Gastroesophageal sphincter (tissue), 4 donors: ENCODE measurements at regions not wholly inside any gene's neighbourhood (a gene's known extent, or its start where the extent isn't known, plus 50 kb on each side); places are given as distances from the start of the nearest gene placed in this dataset.

Source experiments
- ATAC-seq: fragments of 150-250 bp; one replicate; pipeline ENCODE4 v1.9.1; 2016; ENCODE audit warnings: mild to moderate bottlenecking, moderate library complexity
- H3K27ac ChIP-seq, 4 donors: fragments of 200-600 bp; sonication (generic) in 3 of 4; 1 replicate in 3 of 4; 2 replicates in 1 of 4; pipeline ENCODE4 v1.5.1; 2016 to 2019
- H3K27me3 ChIP-seq: fragments of 200-600 bp; sonication (generic); one replicate; pipeline ENCODE4 v1.5.1; 2019
- H3K36me3 ChIP-seq, 2 donors: fragments of 200-600 bp; sonication (generic); one replicate each; pipeline ENCODE4 v1.5.1; 2019; ENCODE audit warnings: control low read depth in 1 of 2
- H3K4me1 ChIP-seq, 3 donors: fragments of 200-600 bp; sonication (generic); 1 replicate in 2 of 3; 2 replicates in 1 of 3; pipeline ENCODE4 v1.5.1; 2016 to 2019; ENCODE audit warnings: control low read depth in 2 of 3
- H3K4me3 ChIP-seq, 2 donors: fragments of 200-600 bp; sonication (generic); one replicate each; pipeline ENCODE4 v1.5.1; 2019; ENCODE audit warnings: mild to moderate bottlenecking in 1 of 2, moderate library complexity in 1 of 2
- H3K9me3 ChIP-seq, 3 donors: fragments of 200-600 bp; sonication (generic); one replicate each; pipeline ENCODE4 v1.5.1; 2017 to 2019; ENCODE audit warnings: control low read depth in 2 of 3
- CTCF ChIP-seq, 4 experiments: fragments of 200-600 bp in 2 of 4; fragments of 450-650 bp in 2 of 4; sonication (generic) in 1 of 4; IDR thresholded peaks; one replicate each; pipeline ENCODE4 v1.5.1; 2017 to 2019; ENCODE audit warnings: antibody characterized with exemption in 4 of 4, mild to moderate bottlenecking in 2 of 4, moderate library complexity in 2 of 4
- EP300 ChIP-seq: sonication (generic); formaldehyde crosslinking; IDR thresholded peaks from one replicate; pipeline ENCODE4 v1.6.1; 2017; ENCODE audit warnings: antibody characterized with exemption, mild to moderate bottlenecking
- POLR2A ChIP-seq, 2 donors: fragments of 450-650 bp; IDR thresholded peaks; one replicate each; pipeline ENCODE4 v1.6.1; 2017; ENCODE audit warnings: antibody characterized with exemption in 2 of 2, mild to moderate bottlenecking in 2 of 2, moderate library complexity in 1 of 2
- POLR2AphosphoS5 ChIP-seq: sonication (generic); formaldehyde crosslinking; IDR thresholded peaks from one replicate; pipeline ENCODE4 v1.6.1; 2017; ENCODE audit warnings: antibody characterized with exemption
- WGBS, 2 donors: methylation state at CpG; one replicate each; pipeline ENCODE4 v1.1.5; 2018; ENCODE audit warnings: low coverage in 1 of 2; 5-methylcytosine and 5-hydroxymethylcytosine counted together

GRCh38 chr14:106802413-106803364, 1276.3 kb downstream of the TMEM121 start:
- no peaks in the 10 kb centered on the region for H3K4me1 ChIP-seq
- H3K27me3 ChIP-seq: peaks cover 56% of the 10 kb centered on the region
- H3K4me3 ChIP-seq: no peak overlapping the region
- 35 to 51% methylated on average over 8 to 12 of the region's 26 CpGs for WGBS, 2 donors
- no peak overlapping the region for H3K27ac ChIP-seq
- H3K36me3 ChIP-seq: no peaks in the 10 kb centered on the region
- TF ChIP-seq POLR2AphosphoS5 (no peak), EP300 (no peak), CTCF (IDR thresholded peaks at IDR 0.05) (no peak), POLR2A (IDR thresholded peaks at IDR 0.05) (no peak)
- ATAC-seq: no peak
- no peaks in the 10 kb centered on the region for H3K9me3 ChIP-seq

GRCh38 chr14:106803379-106803778, 1277.0 kb downstream of the TMEM121 start:
- no peaks in the 10 kb centered on the region for H3K9me3 ChIP-seq
- no peak for TF ChIP-seq POLR2A (IDR thresholded peaks at IDR 0.05)
- no peak for TF ChIP-seq POLR2AphosphoS5
- TF ChIP-seq EP300: no peak
- TF ChIP-seq CTCF (IDR thresholded peaks at IDR 0.05): no peak
- H3K27me3 ChIP-seq: peaks cover 63% of the 10 kb centered on the region
- H3K4me3 ChIP-seq: no peak overlapping the region
- ATAC-seq: no peak
- 48 to 59% methylated on average over 5 to 6 of the region's 6 CpGs for WGBS, 2 donors
- H3K27ac ChIP-seq: no peak overlapping the region
- H3K4me1 ChIP-seq: no peaks in the 10 kb centered on the region
- H3K36me3 ChIP-seq: no peaks in the 10 kb centered on the region

- ATAC-seq: no peak
- no peaks in the 10 kb centered on the region for H3K36me3 ChIP-seq
- H3K4me3 ChIP-seq: no peak overlapping the region
- no peaks in the 10 kb centered on the region for H3K9me3 ChIP-seq
- no peak overlapping the region for H3K27ac ChIP-seq
- H3K4me1 ChIP-seq: no peaks in the 10 kb centered on the region
- WGBS, 2 donors: 38% methylated on average over 1 of the region's 3 CpGs; no CpG with 5 or more reads in 1 of the 2 donors
- peaks cover 58% of the 10 kb centered on the region for H3K27me3 ChIP-seq
- no peak for TF ChIP-seq POLR2AphosphoS5
- TF ChIP-seq POLR2A (IDR thresholded peaks at IDR 0.05): no peak
- no peak for TF ChIP-seq CTCF (IDR thresholded peaks at IDR 0.05)
- TF ChIP-seq EP300: no peak
These were observed 1281.1 kb downstream of the TMEM121 start for GRCh38 chr14:106807493-106807892.

GRCh38 chr14:106808458-106808857, 1282.1 kb downstream of the TMEM121 start:
- peaks cover 58% of the 10 kb centered on the region for H3K27me3 ChIP-seq
- no peaks in the 10 kb centered on the region for H3K36me3 ChIP-seq
- no peak overlapping the region for H3K4me3 ChIP-seq
- TF ChIP-seq EP300: no peak
- TF ChIP-seq CTCF (IDR thresholded peaks at IDR 0.05): no peak
- no peak for TF ChIP-seq POLR2AphosphoS5
- TF ChIP-seq POLR2A (IDR thresholded peaks at IDR 0.05): no peak
- H3K27ac ChIP-seq: no peak overlapping the region
- WGBS, 2 donors: 0% methylated on average over 1 of the region's 3 CpGs
- no peaks in the 10 kb centered on the region for H3K9me3 ChIP-seq
- no peak for ATAC-seq
- H3K4me1 ChIP-seq: no peaks in the 10 kb centered on the region

- no peak for ATAC-seq
- 83 to 89% methylated on average over 2 of the region's 2 CpGs for WGBS, 2 donors
These were observed 1282.5 kb downstream of the TMEM121 start for GRCh38 chr14:106808907-106809306.

More at GRCh38 chr14:106808907-106809306, 1282.5 kb downstream of the TMEM121 start:
- TF ChIP-seq CTCF (IDR thresholded peaks at IDR 0.05) (no peak), POLR2A (IDR thresholded peaks at IDR 0.05) (no peak), EP300 (no peak)
- H3K27ac ChIP-seq: no peak overlapping the region
- no peak overlapping the region for H3K4me3 ChIP-seq
- no peaks in the 10 kb centered on the region for H3K36me3 ChIP-seq
- H3K9me3 ChIP-seq: no peaks in the 10 kb centered on the region
- peaks cover 59% of the 10 kb centered on the region for H3K27me3 ChIP-seq
- H3K4me1 ChIP-seq: no peaks in the 10 kb centered on the region
